ENCODE measurements at regions not wholly inside any gene's neighbourhood (a gene's known extent, or its start where the extent isn't known, plus 50 kb on each side); places are given as distances from the start of the nearest gene placed in this dataset.

DNA sequence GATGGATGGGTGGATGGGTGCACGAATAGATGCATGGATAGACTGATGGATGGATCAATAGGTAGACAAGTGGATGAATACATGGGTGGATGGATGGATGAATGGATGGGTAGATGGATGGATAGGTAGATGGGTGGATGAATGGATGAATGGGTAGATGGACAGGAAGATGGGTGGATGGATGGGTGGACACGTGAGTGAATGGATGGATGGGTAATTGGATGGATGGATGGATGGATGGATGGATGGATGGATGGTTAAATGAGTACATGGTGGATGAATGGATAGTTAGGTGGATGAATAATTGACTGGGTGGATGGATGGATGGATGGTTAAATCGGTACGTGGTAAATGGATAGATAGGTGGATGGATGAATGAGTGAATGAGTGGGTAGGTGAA lies 89.7 kb upstream of the ZNF469 start:
- TF ChIP-seq, protein P1, sequence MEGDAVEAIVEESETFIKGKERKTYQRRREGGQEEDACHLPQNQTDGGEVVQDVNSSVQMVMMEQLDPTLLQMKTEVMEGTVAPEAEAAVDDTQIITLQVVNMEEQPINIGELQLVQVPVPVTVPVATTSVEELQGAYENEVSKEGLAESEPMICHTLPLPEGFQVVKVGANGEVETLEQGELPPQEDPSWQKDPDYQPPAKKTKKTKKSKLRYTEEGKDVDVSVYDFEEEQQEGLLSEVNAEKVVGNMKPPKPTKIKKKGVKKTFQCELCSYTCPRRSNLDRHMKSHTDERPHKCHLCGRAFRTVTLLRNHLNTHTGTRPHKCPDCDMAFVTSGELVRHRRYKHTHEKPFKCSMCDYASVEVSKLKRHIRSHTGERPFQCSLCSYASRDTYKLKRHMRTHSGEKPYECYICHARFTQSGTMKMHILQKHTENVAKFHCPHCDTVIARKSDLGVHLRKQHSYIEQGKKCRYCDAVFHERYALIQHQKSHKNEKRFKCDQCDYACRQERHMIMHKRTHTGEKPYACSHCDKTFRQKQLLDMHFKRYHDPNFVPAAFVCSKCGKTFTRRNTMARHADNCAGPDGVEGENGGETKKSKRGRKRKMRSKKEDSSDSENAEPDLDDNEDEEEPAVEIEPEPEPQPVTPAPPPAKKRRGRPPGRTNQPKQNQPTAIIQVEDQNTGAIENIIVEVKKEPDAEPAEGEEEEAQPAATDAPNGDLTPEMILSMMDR (IDR thresholded peaks at IDR 0.05): no peak
- no peak for TF ChIP-seq POLR2A (IDR thresholded peaks at IDR 0.05)
